GM23338 (cell line): ENCODE measurements at regions not wholly inside any gene's neighbourhood (a gene's known extent, or its start where the extent isn't known, plus 50 kb on each side); places are given as distances from the start of the nearest gene placed in this dataset.

Experiments
- EZH2 ChIP-seq: fragments of 200-600 bp; sonication (generic); IDR thresholded peaks from one replicate; pipeline ENCODE4 v1.8.0; 2017; ENCODE audit warnings: antibody characterized with exemption, mild to moderate bottlenecking, low read depth; ENCODE audit not compliant: unreplicated experiment
- JUNB ChIP-seq: IDR thresholded peaks from one replicate; pipeline ENCODE4 v1.6.1; 2016; ENCODE audit warnings: antibody characterized with exemption; ENCODE audit not compliant: unreplicated experiment
- NANOG ChIP-seq: IDR thresholded peaks from 2 replicates; pipeline ENCODE4 v1.6.1; 2016; ENCODE audit warnings: antibody characterized with exemption, borderline replicate concordance
- POLR2AphosphoS5 ChIP-seq: IDR thresholded peaks from 2 replicates; pipeline ENCODE4 v1.6.1; 2016; ENCODE audit warnings: antibody characterized with exemption, low read depth
- STAT1 ChIP-seq: IDR thresholded peaks from one replicate; pipeline ENCODE4 v1.6.1; 2016; ENCODE audit warnings: antibody characterized with exemption; ENCODE audit not compliant: unreplicated experiment
- ZNF114 ChIP-seq: fragments of 250-450 bp; sonication (Bioruptor Pico); IDR thresholded peaks from 2 replicates; pipeline ENCODE4 v1.5.0; 2020; ENCODE audit warnings: mild to moderate bottlenecking, moderate library complexity
- ZNF331 ChIP-seq: fragments of 250-450 bp; sonication (Bioruptor Pico); IDR thresholded peaks from 2 replicates; pipeline ENCODE4 v1.5.0; 2020; ENCODE audit warnings: low read depth, mild to moderate bottlenecking, moderate library complexity
- TF ChIP-seq, protein P1 (sequence below): fragments of 250-450 bp; sonication (Bioruptor Pico); IDR thresholded peaks from 2 replicates; pipeline ENCODE4 v1.5.0; 2020; ENCODE audit warnings: mild to moderate bottlenecking, moderate library complexity
- TF ChIP-seq, protein P2 (sequence below): IDR thresholded peaks from one replicate; pipeline ENCODE4 v1.6.1; 2018; ENCODE audit warnings: antibody characterized with exemption; ENCODE audit not compliant: unreplicated experiment

DNA sequence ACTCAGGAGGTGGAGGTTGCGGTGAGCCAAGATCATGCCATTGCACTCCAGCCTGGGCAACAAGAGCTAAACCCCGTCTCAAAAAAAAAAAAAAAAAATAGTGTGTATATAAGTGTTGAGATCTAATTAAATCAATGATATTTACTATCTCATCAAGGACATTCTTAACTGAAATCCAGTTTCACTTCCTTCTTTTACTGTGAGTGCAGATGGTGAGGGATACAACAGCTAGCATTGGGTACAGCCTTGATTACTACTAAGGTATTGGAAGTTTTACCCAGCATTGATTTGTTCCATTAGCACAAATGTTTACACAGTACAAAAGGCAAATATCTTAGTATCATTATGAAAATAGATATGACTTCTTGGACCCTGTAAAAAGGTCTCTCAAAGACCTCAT lies 546.6 kb downstream of the KCTD12 start (continued):
- TF ChIP-seq, protein P1, sequence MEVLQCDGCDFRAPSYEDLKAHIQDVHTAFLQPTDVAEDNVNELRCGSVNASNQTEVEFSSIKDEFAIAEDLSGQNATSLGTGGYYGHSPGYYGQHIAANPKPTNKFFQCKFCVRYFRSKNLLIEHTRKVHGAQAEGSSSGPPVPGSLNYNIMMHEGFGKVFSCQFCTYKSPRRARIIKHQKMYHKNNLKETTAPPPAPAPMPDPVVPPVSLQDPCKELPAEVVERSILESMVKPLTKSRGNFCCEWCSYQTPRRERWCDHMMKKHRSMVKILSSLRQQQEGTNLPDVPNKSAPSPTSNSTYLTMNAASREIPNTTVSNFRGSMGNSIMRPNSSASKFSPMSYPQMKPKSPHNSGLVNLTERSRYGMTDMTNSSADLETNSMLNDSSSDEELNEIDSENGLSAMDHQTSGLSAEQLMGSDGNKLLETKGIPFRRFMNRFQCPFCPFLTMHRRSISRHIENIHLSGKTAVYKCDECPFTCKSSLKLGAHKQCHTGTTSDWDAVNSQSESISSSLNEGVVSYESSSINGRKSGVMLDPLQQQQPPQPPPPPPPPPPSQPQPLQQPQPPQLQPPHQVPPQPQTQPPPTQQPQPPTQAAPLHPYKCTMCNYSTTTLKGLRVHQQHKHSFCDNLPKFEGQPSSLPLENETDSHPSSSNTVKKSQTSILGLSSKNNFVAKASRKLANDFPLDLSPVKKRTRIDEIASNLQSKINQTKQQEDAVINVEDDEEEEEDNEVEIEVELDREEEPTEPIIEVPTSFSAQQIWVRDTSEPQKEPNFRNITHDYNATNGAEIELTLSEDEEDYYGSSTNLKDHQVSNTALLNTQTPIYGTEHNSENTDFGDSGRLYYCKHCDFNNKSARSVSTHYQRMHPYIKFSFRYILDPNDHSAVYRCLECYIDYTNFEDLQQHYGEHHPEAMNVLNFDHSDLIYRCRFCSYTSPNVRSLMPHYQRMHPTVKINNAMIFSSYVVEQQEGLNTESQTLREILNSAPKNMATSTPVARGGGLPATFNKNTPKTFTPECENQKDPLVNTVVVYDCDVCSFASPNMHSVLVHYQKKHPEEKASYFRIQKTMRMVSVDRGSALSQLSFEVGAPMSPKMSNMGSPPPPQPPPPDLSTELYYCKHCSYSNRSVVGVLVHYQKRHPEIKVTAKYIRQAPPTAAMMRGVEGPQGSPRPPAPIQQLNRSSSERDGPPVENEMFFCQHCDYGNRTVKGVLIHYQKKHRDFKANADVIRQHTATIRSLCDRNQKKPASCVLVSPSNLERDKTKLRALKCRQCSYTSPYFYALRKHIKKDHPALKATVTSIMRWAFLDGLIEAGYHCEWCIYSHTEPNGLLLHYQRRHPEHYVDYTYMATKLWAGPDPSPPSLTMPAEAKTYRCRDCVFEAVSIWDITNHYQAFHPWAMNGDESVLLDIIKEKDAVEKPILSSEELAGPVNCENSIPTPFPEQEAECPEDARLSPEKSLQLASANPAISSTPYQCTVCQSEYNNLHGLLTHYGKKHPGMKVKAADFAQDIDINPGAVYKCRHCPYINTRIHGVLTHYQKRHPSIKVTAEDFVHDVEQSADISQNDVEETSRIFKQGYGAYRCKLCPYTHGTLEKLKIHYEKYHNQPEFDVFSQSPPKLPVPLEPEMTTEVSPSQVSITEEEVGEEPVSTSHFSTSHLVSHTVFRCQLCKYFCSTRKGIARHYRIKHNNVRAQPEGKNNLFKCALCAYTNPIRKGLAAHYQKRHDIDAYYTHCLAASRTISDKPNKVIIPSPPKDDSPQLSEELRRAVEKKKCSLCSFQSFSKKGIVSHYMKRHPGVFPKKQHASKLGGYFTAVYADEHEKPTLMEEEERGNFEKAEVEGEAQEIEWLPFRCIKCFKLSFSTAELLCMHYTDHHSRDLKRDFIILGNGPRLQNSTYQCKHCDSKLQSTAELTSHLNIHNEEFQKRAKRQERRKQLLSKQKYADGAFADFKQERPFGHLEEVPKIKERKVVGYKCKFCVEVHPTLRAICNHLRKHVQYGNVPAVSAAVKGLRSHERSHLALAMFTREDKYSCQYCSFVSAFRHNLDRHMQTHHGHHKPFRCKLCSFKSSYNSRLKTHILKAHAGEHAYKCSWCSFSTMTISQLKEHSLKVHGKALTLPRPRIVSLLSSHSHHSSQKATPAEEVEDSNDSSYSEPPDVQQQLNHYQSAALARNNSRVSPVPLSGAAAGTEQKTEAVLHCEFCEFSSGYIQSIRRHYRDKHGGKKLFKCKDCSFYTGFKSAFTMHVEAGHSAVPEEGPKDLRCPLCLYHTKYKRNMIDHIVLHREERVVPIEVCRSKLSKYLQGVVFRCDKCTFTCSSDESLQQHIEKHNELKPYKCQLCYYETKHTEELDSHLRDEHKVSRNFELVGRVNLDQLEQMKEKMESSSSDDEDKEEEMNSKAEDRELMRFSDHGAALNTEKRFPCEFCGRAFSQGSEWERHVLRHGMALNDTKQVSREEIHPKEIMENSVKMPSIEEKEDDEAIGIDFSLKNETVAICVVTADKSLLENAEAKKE (CRISPR knock-in tag), result no peak
- no peak for TF ChIP-seq EZH2
- no peak for TF ChIP-seq ZNF114
- no peak for TF ChIP-seq ZNF331 (CRISPR knock-in tag)
- TF ChIP-seq NANOG, result no peak
- TF ChIP-seq, protein P2, sequence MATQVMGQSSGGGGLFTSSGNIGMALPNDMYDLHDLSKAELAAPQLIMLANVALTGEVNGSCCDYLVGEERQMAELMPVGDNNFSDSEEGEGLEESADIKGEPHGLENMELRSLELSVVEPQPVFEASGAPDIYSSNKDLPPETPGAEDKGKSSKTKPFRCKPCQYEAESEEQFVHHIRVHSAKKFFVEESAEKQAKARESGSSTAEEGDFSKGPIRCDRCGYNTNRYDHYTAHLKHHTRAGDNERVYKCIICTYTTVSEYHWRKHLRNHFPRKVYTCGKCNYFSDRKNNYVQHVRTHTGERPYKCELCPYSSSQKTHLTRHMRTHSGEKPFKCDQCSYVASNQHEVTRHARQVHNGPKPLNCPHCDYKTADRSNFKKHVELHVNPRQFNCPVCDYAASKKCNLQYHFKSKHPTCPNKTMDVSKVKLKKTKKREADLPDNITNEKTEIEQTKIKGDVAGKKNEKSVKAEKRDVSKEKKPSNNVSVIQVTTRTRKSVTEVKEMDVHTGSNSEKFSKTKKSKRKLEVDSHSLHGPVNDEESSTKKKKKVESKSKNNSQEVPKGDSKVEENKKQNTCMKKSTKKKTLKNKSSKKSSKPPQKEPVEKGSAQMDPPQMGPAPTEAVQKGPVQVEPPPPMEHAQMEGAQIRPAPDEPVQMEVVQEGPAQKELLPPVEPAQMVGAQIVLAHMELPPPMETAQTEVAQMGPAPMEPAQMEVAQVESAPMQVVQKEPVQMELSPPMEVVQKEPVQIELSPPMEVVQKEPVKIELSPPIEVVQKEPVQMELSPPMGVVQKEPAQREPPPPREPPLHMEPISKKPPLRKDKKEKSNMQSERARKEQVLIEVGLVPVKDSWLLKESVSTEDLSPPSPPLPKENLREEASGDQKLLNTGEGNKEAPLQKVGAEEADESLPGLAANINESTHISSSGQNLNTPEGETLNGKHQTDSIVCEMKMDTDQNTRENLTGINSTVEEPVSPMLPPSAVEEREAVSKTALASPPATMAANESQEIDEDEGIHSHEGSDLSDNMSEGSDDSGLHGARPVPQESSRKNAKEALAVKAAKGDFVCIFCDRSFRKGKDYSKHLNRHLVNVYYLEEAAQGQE, result no peak
- TF ChIP-seq POLR2AphosphoS5, result no peak
- TF ChIP-seq JUNB, result no peak
- TF ChIP-seq STAT1, result no peak
